ENCODE measurements at regions not wholly inside any gene's neighbourhood (a gene's known extent, or its start where the extent isn't known, plus 50 kb on each side); places are given as distances from the start of the nearest gene placed in this dataset.

- TF ChIP-seq YY1 (IDR thresholded peaks at IDR 0.05; ENCODE audit: insufficient read depth, insufficient read length) = no peak
- TF ChIP-seq SUZ12 (IDR thresholded peaks at IDR 0.05; ENCODE audit: extremely low read depth, insufficient read depth, insufficient read length) = no peak
Observed at GRCh38 chr3:102529452-102529851, 94.6 kb downstream of the ZPLD1 start.
